Left ventricle myocardium inferior (tissue), 1 donor: ENCODE measurements at regions not wholly inside any gene's neighbourhood (a gene's known extent, or its start where the extent isn't known, plus 50 kb on each side); places are given as distances from the start of the nearest gene placed in this dataset.

ENCODE experiments used
- DNase-seq: peaks from one replicate; pipeline ENCODE4 v3.0.0-alpha.2; 2020
- H3K27ac ChIP-seq: fragments of 200-600 bp; replicated peaks from 2 replicates; pipeline ENCODE4 v1.8.0; 2021
- H3K27me3 ChIP-seq: fragments of 200-600 bp; 2 replicates; pipeline ENCODE4 v1.8.0; 2021; ENCODE audit warnings: low read depth
- H3K36me3 ChIP-seq: fragments of 200-600 bp; 2 replicates; pipeline ENCODE4 v1.8.0; 2021
- H3K4me1 ChIP-seq: fragments of 200-600 bp; 2 replicates; pipeline ENCODE4 v1.8.0; 2021
- H3K4me3 ChIP-seq: fragments of 200-600 bp; 2 replicates; pipeline ENCODE4 v1.8.0; 2021; ENCODE audit warnings: mild to moderate bottlenecking, moderate library complexity
- H3K9me3 ChIP-seq: fragments of 200-600 bp; replicated peaks from 2 replicates; pipeline ENCODE4 v1.8.0; 2021
- intact Hi-C: fragments of 100-400 bp; cut with micrococcal nuclease; formaldehyde crosslinking; loops from one replicate; pipeline ENCODE4 v1.11.0; 2022
- TF ChIP-seq, protein P1 (sequence below): fragments of 200-600 bp; IDR thresholded peaks from 2 replicates; pipeline ENCODE4 v1.8.0; 2021; ENCODE audit warnings: antibody characterized with exemption, mild to moderate bottlenecking, borderline replicate concordance
- donor health status: DM: no; HTN: yes; CAD: no; lungs with severe emphysema.

DNA sequence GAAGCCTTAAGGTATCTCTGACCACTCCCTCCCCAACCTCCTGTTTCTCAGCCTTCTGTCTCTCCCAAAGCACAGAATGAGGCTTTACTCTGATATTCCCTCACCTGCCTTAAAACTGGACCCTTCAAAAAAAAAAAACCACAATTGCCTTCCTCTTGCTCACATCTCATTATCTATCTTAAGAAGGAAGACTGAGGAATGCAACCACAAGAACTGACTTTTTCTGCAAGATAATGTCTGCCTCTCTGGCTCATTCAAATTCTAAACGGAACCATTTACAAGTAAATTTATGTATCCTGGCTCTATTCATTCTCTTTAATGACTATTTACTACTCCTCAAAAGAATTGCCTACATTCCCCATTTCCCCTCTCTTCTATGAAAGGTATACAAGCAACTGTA is 545.5 kb upstream of the HTR2C start:
- no peak overlapping the region for H3K27ac ChIP-seq
- no peak for DNase-seq
- intact Hi-C loops: no loop called here
- H3K36me3 ChIP-seq: no peaks in the 10 kb centered on the region
- TF ChIP-seq, protein P1, sequence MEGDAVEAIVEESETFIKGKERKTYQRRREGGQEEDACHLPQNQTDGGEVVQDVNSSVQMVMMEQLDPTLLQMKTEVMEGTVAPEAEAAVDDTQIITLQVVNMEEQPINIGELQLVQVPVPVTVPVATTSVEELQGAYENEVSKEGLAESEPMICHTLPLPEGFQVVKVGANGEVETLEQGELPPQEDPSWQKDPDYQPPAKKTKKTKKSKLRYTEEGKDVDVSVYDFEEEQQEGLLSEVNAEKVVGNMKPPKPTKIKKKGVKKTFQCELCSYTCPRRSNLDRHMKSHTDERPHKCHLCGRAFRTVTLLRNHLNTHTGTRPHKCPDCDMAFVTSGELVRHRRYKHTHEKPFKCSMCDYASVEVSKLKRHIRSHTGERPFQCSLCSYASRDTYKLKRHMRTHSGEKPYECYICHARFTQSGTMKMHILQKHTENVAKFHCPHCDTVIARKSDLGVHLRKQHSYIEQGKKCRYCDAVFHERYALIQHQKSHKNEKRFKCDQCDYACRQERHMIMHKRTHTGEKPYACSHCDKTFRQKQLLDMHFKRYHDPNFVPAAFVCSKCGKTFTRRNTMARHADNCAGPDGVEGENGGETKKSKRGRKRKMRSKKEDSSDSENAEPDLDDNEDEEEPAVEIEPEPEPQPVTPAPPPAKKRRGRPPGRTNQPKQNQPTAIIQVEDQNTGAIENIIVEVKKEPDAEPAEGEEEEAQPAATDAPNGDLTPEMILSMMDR: no peak
- H3K4me3 ChIP-seq: no peak overlapping the region
- no peaks in the 10 kb centered on the region for H3K4me1 ChIP-seq
- no peaks in the 10 kb centered on the region for H3K9me3 ChIP-seq
- no peaks in the 10 kb centered on the region for H3K27me3 ChIP-seq

- TF ChIP-seq, protein P1: no peak
- H3K4me3 ChIP-seq: no peak overlapping the region
- no peak overlapping the region for H3K27ac ChIP-seq
- H3K27me3 ChIP-seq: no peaks in the 10 kb centered on the region
- H3K4me1 ChIP-seq: no peaks in the 10 kb centered on the region
- intact Hi-C loops: no loop called here
- no peak for DNase-seq
- H3K9me3 ChIP-seq: no peaks in the 10 kb centered on the region
- H3K36me3 ChIP-seq: no peaks in the 10 kb centered on the region
These were observed 546.4 kb upstream of the HTR2C start for GRCh38 chrX:114037515-114037914.

DNA sequence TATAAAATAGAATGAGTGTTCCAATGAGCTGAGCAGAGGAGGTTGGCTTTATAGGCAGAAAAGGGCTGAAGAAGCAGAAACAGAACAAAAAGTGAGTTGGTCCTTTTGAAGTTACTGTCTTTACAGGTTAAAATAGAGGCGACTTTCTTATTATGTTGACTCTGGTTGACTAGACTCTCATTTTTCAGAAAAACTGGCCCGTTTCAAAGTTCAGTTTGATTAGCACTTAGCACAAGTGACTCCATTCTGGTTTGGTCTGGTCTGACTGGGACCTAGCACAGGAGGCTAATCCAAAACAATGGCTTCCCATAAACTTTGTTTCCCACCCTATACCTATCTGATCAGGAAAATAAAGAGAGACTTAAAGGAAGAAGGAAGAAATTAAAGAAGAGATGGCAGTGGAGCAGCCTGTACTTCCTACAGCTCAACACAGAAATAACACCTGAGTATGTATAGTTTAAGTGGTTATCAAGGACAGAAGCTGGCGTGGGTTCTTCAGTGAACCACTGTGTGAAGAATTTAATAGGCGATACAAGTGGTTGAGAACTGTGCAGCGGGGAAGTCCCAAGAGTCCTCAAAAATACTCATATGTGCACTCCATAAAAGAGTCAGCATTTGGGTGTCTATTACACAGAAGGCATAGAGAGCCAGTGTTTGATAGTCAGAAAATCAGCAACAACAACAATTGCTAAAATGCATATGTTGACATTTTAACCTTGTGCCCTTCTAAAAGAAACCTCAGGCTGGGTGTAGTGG is 554.8 kb upstream of the HTR2C start:
- intact Hi-C loops: no loop called here
- DNase-seq: no peak
- Histone ChIP-seq H3K36me3 (no peaks in the 10 kb centered on the region), H3K4me3 (no peak overlapping the region), H3K9me3 (no peaks in the 10 kb centered on the region), H3K27ac (no peak overlapping the region), H3K27me3 (no peaks in the 10 kb centered on the region), H3K4me1 (no peaks in the 10 kb centered on the region)
- TF ChIP-seq, protein P1: no peak

DNA sequence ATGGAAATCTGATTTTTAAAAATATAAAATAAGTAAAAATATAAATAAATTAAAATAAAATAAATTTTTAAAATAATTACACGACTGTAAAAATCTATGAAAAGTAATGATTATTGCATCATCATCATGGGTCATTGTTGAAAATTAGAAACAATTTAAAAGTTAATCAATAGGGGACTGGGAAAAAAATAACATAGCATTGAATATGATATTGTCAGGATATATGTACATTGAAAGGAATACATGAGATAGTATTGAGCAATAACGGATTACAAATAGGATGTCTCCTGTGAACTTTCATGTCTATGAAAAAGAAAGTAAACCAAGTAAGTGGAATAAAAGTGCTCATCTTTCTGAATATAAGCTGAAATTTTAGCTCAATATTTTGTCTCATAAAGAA is 566.8 kb upstream of the HTR2C start:
- TF ChIP-seq, protein P1: no peak
- Histone ChIP-seq H3K27ac (no peak overlapping the region), H3K9me3 (no peaks in the 10 kb centered on the region), H3K27me3 (no peaks in the 10 kb centered on the region), H3K4me1 (no peaks in the 10 kb centered on the region), H3K36me3 (no peaks in the 10 kb centered on the region), H3K4me3 (no peak overlapping the region)
- intact Hi-C loops: no loop called here
- DNase-seq: no peak

DNA sequence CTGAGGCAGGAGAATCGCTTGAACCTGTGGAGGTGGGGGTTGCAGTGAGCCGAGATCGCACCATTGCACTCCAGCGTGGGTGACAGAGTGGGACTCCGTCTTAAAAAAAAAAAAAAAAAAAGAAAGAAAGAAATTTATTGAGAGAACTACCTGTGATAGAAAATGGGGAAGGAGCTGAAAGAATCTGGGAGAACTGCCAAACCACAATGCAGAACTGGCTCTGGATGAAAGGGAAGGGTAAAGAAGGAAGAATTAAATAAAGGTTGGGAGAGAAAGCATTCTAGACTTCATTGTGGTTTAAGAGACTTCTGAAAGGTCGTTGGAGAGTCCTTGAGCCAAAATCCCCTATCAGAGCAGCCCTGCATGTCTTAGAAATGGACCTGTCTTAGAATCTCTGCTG is 567.9 kb upstream of the HTR2C start:
- TF ChIP-seq, protein P1: no peak
- Histone ChIP-seq H3K9me3 (no peaks in the 10 kb centered on the region), H3K27me3 (no peaks in the 10 kb centered on the region), H3K27ac (no peak overlapping the region), H3K4me3 (no peak overlapping the region), H3K36me3 (no peaks in the 10 kb centered on the region), H3K4me1 (no peaks in the 10 kb centered on the region)
- DNase-seq: no peak
- intact Hi-C loops: no loop called here

DNA sequence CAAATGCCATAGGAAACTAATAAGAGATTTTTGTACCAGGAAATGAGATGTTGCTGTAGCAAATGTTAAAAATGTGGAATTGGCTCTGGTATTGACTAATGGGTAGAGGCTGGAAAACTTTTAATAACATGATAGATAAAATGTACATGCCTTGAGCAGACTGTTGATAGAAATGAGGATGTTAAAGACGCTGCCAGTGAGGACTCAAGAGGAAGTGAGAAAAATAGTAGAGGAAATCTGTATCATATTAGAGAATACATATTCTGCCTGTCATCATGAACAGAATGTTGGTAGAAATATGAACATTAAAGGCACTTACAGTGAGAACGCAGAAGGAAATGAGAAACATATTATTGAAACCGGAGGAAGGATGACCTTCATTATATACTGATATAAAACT is 577.2 kb upstream of the HTR2C start:
- no peaks in the 10 kb centered on the region for H3K27me3 ChIP-seq
- no peak overlapping the region for H3K4me3 ChIP-seq
- H3K9me3 ChIP-seq: no peaks in the 10 kb centered on the region
- intact Hi-C loops: no loop called here
- DNase-seq: no peak
- H3K27ac ChIP-seq: no peak overlapping the region
- TF ChIP-seq, protein P1: no peak
- no peaks in the 10 kb centered on the region for H3K4me1 ChIP-seq
- H3K36me3 ChIP-seq: no peaks in the 10 kb centered on the region
